GM19351 (cell line): ENCODE measurements at regions not wholly inside any gene's neighbourhood (a gene's known extent, or its start where the extent isn't known, plus 50 kb on each side); places are given as distances from the start of the nearest gene placed in this dataset.

ENCODE experiments used
- ATAC-seq: cut with Tn5 transposase; IDR thresholded peaks from one replicate; pipeline ENCODE4 v1.9.1; 2021; ENCODE audit warnings: mild to moderate bottlenecking, moderate library complexity; ENCODE audit not compliant: unreplicated experiment

DNA sequence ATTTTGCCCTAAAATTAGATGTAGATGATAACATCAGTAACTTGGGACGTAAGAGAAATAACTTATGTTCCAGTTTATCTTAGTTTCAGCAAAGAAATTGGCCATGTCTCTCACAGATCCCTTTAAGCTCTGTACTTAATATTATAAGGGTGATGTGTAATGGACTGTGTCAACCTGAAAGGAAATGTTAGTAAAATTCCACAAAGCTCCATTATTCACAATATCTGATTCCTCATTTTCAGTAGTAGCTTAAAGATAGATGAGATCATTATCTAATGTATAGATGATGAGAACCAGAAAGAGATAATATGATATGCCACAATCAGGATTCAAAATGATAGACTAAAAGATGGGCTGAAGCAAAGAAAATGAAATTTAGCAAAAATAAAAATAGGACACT lies 316.8 kb upstream of the CHRM2 start:
- no peak for ATAC-seq

DNA sequence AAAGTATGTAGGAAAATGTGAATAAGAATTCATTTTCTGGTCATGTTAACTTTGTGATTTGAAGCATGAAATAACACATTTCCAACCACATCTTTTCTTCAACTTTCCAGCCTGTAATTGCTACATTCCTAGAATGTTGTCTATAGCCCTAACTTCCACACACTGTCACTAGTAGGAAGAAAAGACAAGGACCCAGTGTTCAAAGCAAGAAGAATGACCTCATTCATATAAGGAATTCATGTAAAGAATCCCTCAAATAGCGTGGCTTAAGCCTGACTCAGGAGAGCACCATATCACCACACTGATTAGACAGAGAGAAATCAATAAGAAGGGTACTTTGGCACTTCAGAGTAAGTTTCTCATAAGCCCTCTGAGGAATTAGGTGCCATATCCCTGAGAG lies 318.7 kb upstream of the CHRM2 start:
- no peak for ATAC-seq

DNA sequence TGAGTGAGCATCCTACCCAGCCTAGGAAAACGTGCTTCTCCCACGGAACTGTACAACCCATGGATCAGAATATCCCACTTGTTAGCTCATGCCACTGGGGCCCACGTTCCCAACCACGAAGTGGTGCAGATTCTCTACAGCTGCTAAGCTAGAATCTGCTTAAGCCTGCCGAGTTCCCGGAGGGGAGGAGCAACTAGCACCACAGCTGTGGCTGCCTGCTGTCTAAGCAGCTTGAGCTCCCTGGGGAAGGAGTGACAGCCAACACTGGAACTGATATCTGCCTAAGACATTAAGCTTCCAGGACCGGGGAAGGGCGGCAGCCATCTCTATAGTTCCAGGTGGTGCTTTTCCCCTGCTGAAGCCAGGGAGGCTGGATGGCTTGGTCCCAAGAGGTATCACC lies 334.7 kb upstream of the CHRM2 start:
- no peak for ATAC-seq

DNA sequence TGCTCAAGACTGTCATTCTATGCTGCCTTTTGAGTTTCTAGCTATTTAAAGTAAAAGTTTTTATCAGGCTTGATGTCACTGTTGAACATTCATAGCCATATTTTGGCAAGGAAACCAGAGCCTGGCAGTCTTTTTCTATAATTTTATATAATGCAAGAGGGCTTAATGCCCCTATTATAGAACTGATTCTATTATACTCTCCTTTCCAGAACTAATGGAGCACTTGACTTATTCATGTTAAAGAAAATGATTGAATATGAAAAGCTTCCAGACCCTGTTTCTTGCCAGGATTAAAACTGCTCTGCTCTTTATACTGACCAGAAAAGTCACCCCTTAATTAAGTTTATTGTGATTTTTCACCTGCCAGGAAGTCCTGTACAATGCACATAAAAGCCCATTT lies 337.6 kb upstream of the CHRM2 start:
- ATAC-seq, result no peak

DNA sequence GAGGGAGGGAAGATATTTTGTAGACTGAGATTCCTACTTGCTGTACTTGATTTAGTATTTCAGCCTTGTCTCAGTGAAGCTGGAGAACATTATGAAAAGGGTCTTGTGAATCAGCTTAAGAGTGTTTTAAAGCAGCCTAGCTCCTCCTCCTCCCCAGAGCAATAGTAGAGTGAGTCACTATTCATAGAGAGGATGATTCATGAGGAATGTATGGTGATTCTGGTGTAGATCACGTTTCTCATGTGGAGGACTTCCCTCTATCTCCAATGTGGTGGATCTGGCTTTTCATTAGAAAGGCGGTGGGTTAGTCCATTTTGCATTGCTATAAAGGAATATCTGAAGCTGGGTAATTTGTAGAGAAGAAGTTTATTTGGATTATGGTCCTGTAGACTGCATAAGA lies 340.1 kb upstream of the CHRM2 start:
- ATAC-seq, result no peak

DNA sequence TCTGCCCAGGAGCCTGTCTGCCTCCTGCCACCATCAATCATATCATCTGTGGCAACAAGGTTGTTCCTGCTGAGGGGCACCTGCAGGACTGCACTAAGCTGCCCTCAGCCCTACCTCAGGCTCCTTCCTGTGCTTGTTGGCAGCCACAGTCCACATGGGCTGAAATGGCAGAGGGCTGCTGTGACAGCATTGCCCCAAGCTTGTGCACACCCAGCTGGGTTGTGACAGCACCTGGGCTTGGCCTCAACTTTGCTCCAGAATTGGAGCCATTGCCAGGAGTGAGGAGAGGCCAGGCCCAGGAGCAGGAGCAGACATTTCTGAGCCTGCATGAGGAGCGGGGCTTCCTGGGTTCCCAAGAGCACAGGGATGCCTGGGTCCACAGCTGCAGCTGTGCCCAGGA lies 340.9 kb upstream of the CHRM2 start:
- no peak for ATAC-seq

DNA sequence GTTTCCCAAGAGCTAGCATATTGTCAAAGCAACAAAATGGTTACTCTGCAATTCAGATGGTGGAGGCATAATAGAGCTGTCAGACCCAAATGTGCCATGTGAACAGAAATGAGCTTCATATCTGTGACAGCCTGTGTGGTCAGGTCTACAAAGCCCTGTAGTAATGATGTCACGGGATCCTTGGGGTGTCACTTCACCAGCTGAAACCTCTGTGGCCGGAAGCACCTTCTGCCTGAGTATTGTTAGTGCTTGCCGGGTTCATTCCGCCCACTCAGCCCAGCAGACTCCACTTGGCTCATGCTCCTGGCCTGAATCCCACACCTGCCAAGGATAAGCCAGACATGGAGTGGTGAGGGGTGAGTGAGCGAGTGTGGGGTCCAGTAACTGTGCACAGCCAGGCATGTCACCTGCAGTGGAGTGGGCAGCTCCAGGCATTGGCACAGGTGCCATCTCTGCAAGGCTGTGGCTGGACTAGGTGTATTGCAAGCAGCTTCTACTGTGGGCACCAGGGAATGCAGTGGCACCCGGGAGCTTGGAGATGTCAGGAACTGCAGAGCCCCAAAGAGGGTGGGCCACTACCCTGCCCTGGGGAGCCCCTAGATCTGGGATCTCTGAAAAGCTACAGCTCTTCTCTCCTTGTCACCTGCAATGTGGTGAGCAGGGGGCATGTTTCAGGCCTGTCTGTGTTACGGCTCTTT lies 341.9 kb upstream of the CHRM2 start:
- no peak for ATAC-seq

DNA sequence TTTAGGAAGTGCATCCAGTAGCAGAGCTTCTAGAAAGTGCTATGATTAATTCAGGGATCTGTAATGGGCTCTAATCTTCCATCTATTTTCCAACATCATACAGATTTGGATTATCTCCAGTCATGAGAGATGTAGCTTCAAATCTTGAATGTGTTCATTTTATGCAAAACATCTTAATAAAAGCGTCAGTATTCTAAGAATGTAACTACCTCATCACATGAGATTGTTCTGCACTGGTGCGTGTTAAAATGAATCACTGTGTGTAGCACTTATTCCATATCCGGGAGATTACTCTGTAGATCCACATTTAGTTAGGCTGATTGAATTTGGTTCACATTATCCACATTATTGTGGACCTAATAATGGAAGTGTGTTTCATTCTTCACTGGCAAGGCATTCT lies 344.9 kb upstream of the CHRM2 start:
- no peak for ATAC-seq

DNA sequence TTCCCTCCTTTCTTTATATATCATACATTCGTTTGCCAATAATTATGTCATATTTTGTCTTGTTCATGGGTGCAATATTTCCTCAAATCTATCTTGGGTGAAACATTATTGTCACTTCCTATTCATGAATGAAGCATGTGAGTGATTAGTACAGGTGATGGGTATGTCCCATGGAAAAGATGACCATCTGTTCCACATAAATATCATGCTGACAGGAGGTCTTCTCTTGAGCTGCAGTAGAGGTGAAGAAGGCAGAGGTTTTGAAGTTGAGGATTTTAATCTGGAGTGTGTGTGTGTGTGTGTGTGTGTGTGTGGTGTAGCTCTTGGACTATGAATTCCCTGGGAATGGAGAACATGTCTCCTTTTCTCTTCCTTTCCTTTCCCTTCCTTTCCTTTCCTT lies 350.5 kb upstream of the CHRM2 start:
- ATAC-seq, result no peak

DNA sequence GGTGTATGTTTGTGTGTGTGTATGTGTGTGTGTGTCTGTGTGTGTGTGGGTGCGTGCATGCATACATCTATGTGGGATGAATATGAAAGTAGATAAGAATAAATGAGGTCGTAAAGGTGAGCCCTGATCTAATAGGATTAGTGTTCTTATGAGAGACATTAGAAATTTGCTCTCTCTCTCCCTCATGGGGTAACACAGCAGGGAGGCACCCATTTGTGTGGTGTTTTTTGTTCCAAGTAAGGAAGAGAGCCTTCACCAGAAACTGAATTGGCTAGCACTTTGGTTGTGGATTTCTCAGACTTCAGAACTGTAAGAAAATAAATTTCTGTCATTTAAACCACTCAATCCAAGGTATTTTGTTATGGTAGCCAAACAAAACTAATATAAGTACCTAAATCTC lies 353.7 kb upstream of the CHRM2 start:
- ATAC-seq, result no peak

DNA sequence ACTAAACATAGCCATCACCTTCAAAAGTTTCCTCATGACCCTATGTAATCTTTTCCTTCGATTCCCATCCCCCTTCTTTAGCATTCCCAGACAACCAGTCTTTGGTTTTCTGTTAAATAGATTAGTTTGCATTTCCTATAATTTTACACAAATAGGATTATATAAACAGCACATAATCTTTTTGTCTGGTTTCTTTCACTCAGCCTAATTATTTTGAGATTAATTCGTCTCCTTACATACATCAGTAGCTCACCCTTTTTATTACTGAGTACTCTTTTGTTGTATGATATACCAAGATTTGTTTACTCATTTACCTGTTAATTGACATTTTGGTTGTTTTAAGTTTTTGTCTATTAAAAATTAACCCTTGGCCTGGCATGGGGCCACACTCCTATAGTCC lies 354.7 kb upstream of the CHRM2 start:
- ATAC-seq, result no peak

DNA sequence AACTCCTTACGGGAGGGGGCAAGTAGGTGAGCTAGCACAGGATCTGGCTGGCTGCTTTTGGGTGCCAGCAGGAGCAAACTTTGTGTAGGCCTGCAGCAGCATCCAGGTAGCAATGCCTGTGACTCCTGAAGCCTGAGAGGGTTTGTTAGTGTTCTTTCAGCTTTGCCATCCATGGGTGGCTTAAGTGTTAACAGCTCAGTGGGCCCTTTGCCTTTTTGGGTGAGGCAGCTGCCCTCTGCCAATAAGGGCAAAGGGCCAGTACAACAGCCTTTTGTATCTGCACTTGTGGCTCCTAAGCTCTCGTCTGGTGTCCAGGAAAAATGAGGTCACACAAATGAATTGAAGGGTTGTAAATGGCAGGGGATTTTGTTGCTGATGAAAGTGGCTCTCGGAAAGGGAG lies 359.0 kb upstream of the CHRM2 start:
- no peak for ATAC-seq

DNA sequence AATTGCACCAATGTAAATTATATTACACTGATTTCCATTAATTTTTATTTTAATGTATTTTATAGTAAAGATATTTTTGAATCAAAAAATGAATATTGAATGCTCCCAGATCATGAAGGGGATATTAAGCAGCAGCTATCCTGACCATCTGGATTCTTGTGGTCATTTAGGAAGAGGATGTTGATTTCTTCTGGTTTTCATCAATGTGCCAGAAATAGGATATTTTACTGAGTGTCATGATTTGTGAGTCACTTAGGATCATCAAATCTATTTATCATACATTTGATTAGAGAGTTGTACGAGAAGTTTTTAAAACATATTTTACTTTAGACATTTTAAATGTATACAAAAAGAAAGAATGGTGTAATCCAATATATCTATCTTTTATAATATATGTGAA lies 366.3 kb upstream of the CHRM2 start:
- ATAC-seq, result no peak

DNA sequence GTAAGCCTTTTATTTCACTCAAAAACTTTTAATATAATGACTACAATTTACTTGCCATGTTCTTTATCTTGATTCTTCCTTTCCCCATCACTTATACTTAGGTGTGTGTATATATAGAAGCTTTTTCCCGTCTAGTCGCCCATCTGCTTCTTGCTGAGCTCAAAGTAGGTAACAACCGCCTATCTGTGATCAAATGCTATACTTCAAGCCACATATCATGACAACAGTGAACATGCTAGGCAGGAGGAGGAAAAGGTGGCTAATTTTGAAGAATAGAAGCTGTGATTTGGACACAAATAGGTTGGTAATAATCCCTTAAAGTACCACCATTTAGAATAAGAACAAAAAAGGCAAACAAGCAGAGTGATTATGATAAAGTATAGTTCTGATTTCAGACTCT lies 367.3 kb upstream of the CHRM2 start:
- no peak for ATAC-seq

DNA sequence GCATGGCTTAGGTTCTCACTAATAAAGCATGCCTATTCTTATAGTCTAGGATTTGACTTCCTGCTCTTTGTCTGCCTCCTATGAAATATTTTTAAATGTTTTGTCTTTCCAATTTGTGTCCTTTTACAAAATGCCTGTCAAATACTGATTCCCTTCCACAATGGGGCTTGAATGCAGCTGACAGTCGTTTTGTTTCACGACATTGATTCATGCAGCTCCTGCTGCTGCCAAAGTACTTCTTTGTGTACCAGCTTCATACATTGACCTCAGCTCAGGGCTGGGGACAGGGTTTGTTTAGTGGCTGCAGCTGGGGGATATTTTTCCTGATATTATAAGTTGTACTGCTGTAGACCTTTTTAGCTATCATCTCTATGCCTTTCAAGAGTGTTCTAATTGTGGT lies 371.9 kb upstream of the CHRM2 start:
- no peak for ATAC-seq

DNA sequence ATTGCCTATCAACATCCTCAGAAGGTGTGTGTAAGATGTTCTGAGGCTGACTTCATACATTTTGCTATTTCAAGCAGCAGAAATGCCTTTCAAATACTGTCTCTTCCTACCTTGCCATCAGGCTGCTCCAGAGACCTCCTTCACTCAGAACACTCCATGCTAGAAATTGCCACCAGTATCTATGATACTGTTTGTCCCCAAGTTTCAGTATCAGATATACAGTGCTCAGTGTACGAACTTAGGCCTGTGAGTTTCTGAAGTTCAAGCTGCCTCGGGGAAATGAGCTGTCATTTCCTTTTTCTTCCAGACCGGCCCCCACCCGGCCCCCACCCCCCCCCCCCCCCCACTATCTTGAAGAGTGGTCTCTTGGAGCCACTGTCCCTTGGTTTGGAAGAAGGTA lies 373.4 kb upstream of the CHRM2 start:
- ATAC-seq, result no peak

DNA sequence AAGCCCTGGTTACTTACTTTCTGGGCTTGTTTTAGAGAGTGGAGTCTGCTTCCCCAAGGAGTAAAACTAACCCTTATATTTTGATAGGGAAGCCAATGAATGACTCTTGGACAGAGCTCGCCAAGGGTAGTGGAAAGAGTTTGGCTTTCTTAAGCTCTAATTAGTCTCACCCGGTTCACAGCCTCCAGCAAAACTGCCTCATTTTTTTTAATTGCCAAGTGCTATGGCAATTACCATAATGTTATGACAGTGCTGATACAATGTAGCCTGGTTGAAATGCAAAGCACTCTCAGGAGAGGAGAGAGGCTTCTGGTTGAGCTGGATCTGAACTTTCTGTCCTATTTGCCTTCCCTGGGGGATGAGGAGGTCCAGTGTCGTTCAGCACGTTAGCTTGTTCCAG lies 376.1 kb upstream of the CHRM2 start:
- ATAC-seq, result no peak

DNA sequence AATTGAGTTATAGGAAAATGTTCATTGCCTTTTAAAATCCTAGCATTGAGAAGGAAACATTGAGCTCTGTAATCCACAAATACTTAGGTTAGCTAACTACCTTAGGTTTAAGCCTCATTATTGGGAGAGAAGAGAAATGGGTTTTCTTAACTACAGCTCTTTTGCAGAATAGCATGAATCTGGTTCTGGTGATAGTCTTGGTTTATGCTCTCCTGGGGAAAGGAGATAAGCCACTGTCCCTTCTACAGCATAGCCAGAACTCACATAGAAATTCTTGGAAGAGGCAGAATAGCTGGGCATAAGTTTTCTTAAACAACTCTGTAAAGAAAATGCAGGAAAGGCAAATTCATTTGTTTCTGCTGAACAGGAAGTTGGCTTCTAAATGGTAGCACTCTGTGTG lies 378.6 kb upstream of the CHRM2 start:
- ATAC-seq, result no peak

DNA sequence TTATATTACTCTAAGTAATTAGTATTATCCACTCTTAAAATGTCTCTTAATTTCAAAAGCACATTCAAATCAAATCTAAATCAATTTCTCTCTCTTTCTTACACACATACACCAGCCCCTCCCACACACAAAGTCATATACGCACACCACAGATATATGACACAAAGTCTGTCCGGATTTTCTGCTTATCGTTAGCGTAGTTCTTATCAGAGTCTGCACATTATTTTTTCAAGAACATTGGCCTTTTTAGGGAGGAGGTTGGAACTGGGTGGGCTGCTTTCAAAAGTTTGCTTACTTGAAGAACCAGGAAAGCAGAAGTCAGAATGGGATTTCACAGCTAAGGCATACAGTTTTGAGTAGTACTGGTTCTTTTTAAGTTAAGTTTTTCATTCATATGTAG lies 387.6 kb upstream of the CHRM2 start:
- ATAC-seq, result no peak

DNA sequence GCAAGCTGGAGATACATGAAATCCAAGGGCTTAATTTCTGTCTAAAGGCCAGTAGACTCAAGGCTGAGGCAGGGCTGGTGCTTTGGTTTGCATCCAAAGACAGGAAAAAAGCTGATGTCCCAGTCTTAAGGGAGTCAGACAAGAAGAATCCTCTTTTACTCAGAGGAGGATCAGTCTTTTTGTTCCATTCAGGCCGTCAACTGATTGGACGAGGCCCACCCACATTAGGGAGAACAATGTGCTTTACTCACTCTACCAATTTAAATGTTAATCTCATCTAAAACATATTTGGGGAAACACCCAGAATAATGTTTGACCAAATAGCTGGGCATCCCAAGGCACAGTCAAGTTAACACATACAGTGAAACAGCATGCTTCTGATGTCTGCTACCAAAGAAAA lies 388.5 kb upstream of the CHRM2 start:
- no peak for ATAC-seq

DNA sequence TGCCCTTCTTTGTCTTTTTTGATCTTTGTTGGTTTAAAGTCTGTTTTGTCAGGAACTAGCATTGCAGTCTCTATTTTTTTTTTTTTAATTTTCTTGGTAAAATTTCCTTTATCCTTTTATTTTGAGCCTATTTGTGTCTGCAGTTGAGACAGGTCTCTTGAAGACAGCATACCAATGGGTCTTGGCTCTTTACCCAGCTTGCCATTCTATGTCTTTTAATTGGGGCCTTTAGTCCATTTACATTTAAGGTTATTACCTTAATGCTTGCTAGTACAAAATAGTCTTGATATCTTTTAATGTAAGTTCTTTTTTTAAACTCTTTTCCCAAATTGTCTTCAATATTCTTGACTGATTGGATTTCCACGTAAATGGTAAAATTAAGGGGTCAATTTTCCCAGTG lies 398.3 kb upstream of the CHRM2 start:
- ATAC-seq, result no peak

DNA sequence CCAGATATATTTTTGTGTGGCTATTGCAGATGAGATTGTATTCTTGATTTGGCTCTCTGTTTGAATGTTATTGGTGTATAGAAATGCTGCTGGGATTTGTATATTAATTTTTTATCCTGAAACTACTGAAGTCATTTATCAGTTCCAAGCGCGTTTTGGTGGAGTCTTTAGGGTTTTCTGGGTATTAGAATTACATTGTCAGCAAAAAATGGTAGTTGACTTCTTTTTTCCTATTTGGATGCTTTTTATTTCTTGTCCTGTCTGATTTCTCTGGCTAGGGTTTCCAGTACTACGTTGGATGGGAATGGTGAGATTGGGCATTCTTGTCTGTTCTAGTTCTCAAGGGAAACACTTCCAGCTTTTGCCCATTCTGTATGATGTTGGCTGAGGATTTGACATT lies 415.5 kb upstream of the CHRM2 start:
- no peak for ATAC-seq

DNA sequence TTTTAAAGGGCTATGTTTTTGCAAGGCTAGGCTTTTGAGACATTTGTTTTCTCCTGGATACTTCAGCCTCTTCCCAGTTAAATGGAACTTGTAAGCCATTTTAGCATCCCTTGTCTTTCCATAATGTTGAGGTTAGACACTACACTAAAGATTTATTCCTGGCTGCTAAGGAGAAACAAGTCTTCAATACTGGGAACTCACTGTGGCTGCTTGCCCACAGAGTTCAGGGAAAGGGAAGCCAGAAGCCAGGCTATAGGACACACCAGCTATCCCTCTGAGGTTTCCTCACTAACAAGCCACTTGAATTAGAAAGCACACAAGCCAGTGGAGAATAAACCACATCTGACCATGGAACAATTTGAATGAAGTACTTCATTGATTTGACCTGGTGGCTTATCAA lies 421.7 kb upstream of the CHRM2 start:
- ATAC-seq, result no peak

DNA sequence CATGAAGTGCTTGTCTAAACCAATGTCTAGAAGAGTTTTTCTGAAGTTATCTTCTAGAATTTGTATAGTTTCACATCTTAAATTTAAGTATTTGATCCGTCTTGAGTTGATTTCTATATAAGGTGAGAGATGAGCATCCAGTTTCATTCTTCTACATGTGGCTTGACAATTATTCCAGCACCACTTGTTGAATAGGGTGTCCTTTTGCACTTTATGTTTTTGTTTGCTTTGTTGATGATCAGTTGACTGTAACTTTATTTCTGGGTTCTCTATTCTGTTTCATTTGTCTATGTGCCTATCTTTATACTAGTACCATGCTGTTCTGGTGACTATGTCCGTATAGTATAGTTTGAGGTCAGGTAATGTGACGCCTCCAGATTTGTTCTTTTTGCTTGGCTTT lies 426.6 kb upstream of the CHRM2 start:
- no peak for ATAC-seq
